ENCODE measurements at regions not wholly inside any gene's neighbourhood (a gene's known extent, or its start where the extent isn't known, plus 50 kb on each side); places are given as distances from the start of the nearest gene placed in this dataset.

GRCh38 chr13:51007216-51007615 lies 97.6 kb downstream of the RNASEH2B start:
- no peaks in the 10 kb centered on the region for H3K4me1 ChIP-seq (ENCODE audit: control insufficient read depth, extremely low read depth, insufficient read depth, low read length)
- FAIRE-seq: no peak
- intact Hi-C loops (cut with micrococcal nuclease) (no loop called here), dilution Hi-C loops (cut with MboI; ENCODE audit: extremely low pct_ligation_motif_present, low sequenced_read_pairs) (no loop called here)
- ChIA-PET CTCF (interaction anchor here (0.9 to 1.5 kb wide), 2 partner anchors 8 to 29 kb away, joined by 4 read pairs; no protein-coding TSS in a partner anchor), POLR2A (no interaction called here)
- DNase-seq (ENCODE audit: low read depth, low spot score): no peak
- H3K36me3 ChIP-seq (ENCODE audit: control insufficient read depth in 2 of 2, extremely low read depth in 1 of 2, insufficient read depth in 2 of 2, low read length in 2 of 2): no peaks in the 10 kb centered on the region
- TF ChIP-seq EZH2 (IDR thresholded peaks at IDR 0.05; ENCODE audit: borderline replicate concordance, low read depth, low read length, severe bottlenecking): no peak
- no peak for TF ChIP-seq JUN (IDR thresholded peaks at IDR 0.05; ENCODE audit: borderline replicate concordance, insufficient read depth, insufficient read length, low read depth)
- TF ChIP-seq FOS (IDR thresholded peaks at IDR 0.05; ENCODE audit: borderline replicate concordance, insufficient read depth, low read length): no peak
- no peak for TF ChIP-seq CTCF (IDR thresholded peaks at IDR 0.05; ENCODE audit: extremely low read depth in 1 of 2, insufficient read depth in 1 of 2, low read depth in 1 of 2, low read length in 2 of 2)
- TF ChIP-seq MAX (IDR thresholded peaks at IDR 0.05; ENCODE audit: insufficient read depth, insufficient read length): no peak
- no peak for TF ChIP-seq POLR2A (IDR thresholded peaks at IDR 0.05; ENCODE audit: low read depth, low read length)
- no peak for TF ChIP-seq MYC (IDR thresholded peaks at IDR 0.05; ENCODE audit: low read depth, low read length)
- no peak for TF ChIP-seq GATA2 (IDR thresholded peaks at IDR 0.05; ENCODE audit: insufficient read depth, insufficient read length, low read depth, low read length)
- TF ChIP-seq POLR2AphosphoS5 (IDR thresholded peaks at IDR 0.05; ENCODE audit: insufficient read depth, low read depth, low read length): no peak
- H3K9me1 ChIP-seq (replicated peaks; ENCODE audit: control insufficient read depth, extremely low read depth, insufficient read depth, low read length): no peaks in the 10 kb centered on the region
- no peak overlapping the region for H3K4me3 ChIP-seq (replicated peaks in 1 of 3; ENCODE audit: insufficient read depth in 1 of 3, low read depth in 1 of 3, low read length in 3 of 3)
- H3K9me3 ChIP-seq (replicated peaks; ENCODE audit: control insufficient read depth, insufficient read depth, low read length): no peaks in the 10 kb centered on the region
- H3K4me2 ChIP-seq (ENCODE audit: insufficient read depth, low read length): no peak overlapping the region
- H3K27ac ChIP-seq (ENCODE audit: insufficient read depth, low read depth, low read length): no peak overlapping the region
- no peak overlapping the region for H3K9ac ChIP-seq (replicated peaks; ENCODE audit: extremely low read depth, insufficient read depth, low read length)
- H4K20me1 ChIP-seq (replicated peaks; ENCODE audit: control insufficient read depth, extremely low read depth, insufficient read depth, low read length): no peaks in the 10 kb centered on the region
- H3K27me3 ChIP-seq (ENCODE audit: control insufficient read depth in 2 of 2, insufficient read depth in 2 of 2, low read length in 2 of 2): peaks cover 2 to 5% of the 10 kb centered on the region in 2 experiments
- BruUV-seq (replicated peaks): no TSS peak
- H3K79me2 ChIP-seq (ENCODE audit: control insufficient read depth, insufficient read depth, low read length): no peaks in the 10 kb centered on the region
- no peak overlapping the region for H2AFZ ChIP-seq (ENCODE audit: low read depth, low read length)
